ENCODE measurements at regions not wholly inside any gene's neighbourhood (a gene's known extent, or its start where the extent isn't known, plus 50 kb on each side); places are given as distances from the start of the nearest gene placed in this dataset.

DNA sequence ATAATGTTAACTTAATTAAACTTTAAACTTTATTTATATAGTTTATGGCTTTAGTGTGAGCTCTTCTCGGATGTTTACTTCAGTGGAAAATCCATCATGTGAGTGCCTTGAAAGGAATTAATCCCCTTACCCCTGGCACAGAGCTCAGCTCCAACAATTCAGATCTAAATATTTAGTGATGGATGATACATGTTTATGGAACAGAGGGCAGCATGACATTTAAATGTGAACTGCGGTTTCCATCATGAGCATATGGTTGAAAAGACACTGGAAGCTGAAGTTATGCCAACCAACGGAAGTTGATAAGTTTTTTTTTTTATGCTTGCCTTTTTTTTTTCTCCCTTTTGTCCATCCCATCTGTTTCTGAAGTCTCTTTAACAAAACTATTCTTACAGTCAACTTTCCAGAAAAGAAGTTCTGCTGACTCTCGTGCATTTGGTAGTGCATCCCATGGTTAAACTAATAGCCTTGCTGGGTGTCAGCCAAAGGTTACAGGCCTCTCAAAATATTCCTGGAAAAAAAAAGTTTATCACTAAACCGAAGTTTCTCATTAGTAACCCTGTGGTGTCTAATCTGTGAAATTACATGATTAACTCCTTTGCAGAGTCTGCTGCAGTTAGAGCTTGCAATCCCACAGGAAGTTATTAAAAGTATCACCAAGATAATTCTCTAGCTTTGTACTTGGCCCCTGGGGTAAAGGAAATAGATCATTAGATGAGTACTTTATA is 243.9 kb upstream of the TCF21 start:
- TF ChIP-seq CTCF (IDR thresholded peaks at IDR 0.05) (no peak), ZFX (IDR thresholded peaks at IDR 0.05; ENCODE audit: borderline replicate concordance) (no peak)
